ENCODE measurements at regions not wholly inside any gene's neighbourhood (a gene's known extent, or its start where the extent isn't known, plus 50 kb on each side); places are given as distances from the start of the nearest gene placed in this dataset.

- TF ChIP-seq MLLT1 (IDR thresholded peaks at IDR 0.05) (peak; percentile 80), TARDBP (IDR thresholded peaks at IDR 0.05; ENCODE audit: borderline replicate concordance) (no peak), MEF2B (IDR thresholded peaks at IDR 0.05; ENCODE audit: partially characterized antibody, poor library complexity, severe bottlenecking) (peak; percentile 66), ETV6 (conservative IDR thresholded peaks at IDR 0.05 in 1 of 2, IDR thresholded peaks at IDR 0.05 in 1 of 2; ENCODE audit: borderline replicate concordance in 1 of 2, low read depth in 1 of 2) (no peak), KAT2A (conservative IDR thresholded peaks at IDR 0.05; ENCODE audit: control insufficient read depth, low read depth, low read length) (no peak), IRF5 (IDR thresholded peaks at IDR 0.05; ENCODE audit: borderline replicate concordance) (no peak), POLR2AphosphoS5 (IDR thresholded peaks at IDR 0.05; ENCODE audit: low read length) (no peak), GATAD2B (conservative IDR thresholded peaks at IDR 0.05; ENCODE audit: low read depth) (peak; percentile 61; the same call in 1 of the 2 replicates), ATF7 (IDR thresholded peaks at IDR 0.05; ENCODE audit: low read depth) (peak; percentile 24; the same call in 1 of the 2 replicates), SMC3 (IDR thresholded peaks at IDR 0.05; ENCODE audit: borderline replicate concordance, low read length) (no peak), ZNF687 (IDR thresholded peaks at IDR 0.05) (0 out of 2 replicates have a peak, but pooled peaks have one; percentile 35), BMI1 (IDR thresholded peaks at IDR 0.05; ENCODE audit: borderline replicate concordance) (peak; percentile 36; the same call in 1 of the 2 replicates), MTA2 (IDR thresholded peaks at IDR 0.05; ENCODE audit: low read depth) (peak; percentile 83), KLF5 (IDR thresholded peaks at IDR 0.05; ENCODE audit: partially characterized antibody) (no peak), CREM (IDR thresholded peaks at IDR 0.05; ENCODE audit: low read depth) (no peak), ZNF384 (IDR thresholded peaks at IDR 0.05; ENCODE audit: borderline replicate concordance, low read depth, low read length) (peak; percentile 37; the same call in 1 of the 2 replicates), BHLHE40 (IDR thresholded peaks at IDR 0.05; ENCODE audit: borderline replicate concordance in 1 of 2, low read depth in 2 of 2, low read length in 1 of 2) (peak in 1 of 2 experiments; percentile 77; a peak in 2 of 4 replicates), IKZF2 (IDR thresholded peaks at IDR 0.05) (peak; percentile 73 to 81; a peak in 2 of 4 replicates)
These were observed 945.1 kb upstream of the PIK3C3 start (continued) for GRCh38 chr18:41009926-41010325.

Measured in GM12878 (cell line).